ENCODE measurements at regions not wholly inside any gene's neighbourhood (a gene's known extent, or its start where the extent isn't known, plus 50 kb on each side); places are given as distances from the start of the nearest gene placed in this dataset.

DNA sequence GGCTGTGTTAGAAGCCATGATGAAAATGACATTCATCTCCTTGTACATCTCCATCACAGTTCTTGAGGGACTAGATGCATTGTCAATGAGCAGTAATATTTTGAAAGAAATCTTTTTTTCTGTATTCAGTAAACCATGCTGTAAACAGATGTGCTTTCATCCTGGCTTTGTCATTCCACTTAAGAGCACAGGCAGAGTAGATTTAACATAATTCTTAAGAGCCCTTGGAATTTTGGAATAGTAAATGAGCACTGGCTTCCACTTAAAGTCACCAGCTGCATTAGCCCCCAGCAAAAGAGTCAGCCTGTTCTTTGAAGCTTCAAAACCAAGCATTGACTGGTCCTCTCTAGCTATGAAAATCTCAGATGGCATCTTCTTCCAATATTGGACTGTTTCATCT is 197.8 kb upstream of the HDDC2 start:
- no peak for TF ChIP-seq EZH2 (IDR thresholded peaks at IDR 0.05; ENCODE audit: borderline replicate concordance, low read length)
- TF ChIP-seq CTCF (IDR thresholded peaks at IDR 0.05; ENCODE audit: low read length): no peak

Data from OCI-LY1 (cell line).